ENCODE measurements at regions not wholly inside any gene's neighbourhood (a gene's known extent, or its start where the extent isn't known, plus 50 kb on each side); places are given as distances from the start of the nearest gene placed in this dataset.

GRCh38 chr6:137689377-137689776, 177.7 kb upstream of the TNFAIP3 start:
- Histone ChIP-seq H3K4me1 (replicated peaks in 1 of 2) (no peaks in the 10 kb centered on the region), H3K4me3 (no peak overlapping the region), H3K27ac (no peak overlapping the region)
- 78 to 100% (median 90%) methylated on average over 1 to 4 of the region's 4 CpGs for WGBS, 10 experiments
- in situ Hi-C loops (cut with MboI; ENCODE audit: low pct_unique_long_range_greater_than_20kb in 2 of 9, low sequenced_read_pairs in 9 of 9, unreplicated experiment in 9 of 9), result no loop called here
- ATAC-seq (replicated peaks in 6 of 8), result no peak

DNA sequence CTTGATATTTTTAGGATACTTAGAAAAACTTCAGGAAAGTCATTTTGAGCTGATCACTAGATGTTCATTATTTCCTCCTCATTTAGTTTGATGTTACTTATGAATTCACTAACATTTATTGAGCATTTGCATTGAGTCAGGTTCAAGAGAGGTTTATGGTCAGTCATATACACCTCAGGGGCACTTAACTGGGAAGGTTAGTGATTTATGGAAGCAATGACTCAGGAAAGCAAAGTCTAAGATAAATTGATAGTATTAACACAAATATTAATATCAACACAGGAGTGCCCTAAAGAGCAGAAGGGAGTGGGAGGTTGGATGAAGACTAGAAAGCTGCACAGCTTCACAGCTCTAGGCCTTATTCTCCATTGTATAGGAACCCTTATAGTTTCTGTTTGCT, 177.0 kb upstream of the TNFAIP3 start:
- no peak overlapping the region for H3K4me3 ChIP-seq
- no peak overlapping the region for H3K27ac ChIP-seq
- in situ Hi-C loops (cut with MboI; ENCODE audit: low pct_unique_long_range_greater_than_20kb in 2 of 9, low sequenced_read_pairs in 9 of 9, unreplicated experiment in 9 of 9), result no loop called here
- no peak for ATAC-seq (replicated peaks in 6 of 8)
- no peaks in the 10 kb centered on the region for H3K4me1 ChIP-seq (replicated peaks in 1 of 2)

GRCh38 chr6:137690721-137691120, 176.3 kb upstream of the TNFAIP3 start:
- Histone ChIP-seq H3K4me3 (no peak overlapping the region), H3K27ac (no peak overlapping the region), H3K4me1 (replicated peaks in 1 of 2) (no peaks in the 10 kb centered on the region)
- in situ Hi-C loops (cut with MboI; ENCODE audit: low pct_unique_long_range_greater_than_20kb in 2 of 9, low sequenced_read_pairs in 9 of 9, unreplicated experiment in 9 of 9), result no loop called here
- no peak for ATAC-seq (replicated peaks in 6 of 8)
- 100% methylated on average over 1 of the region's 1 CpG; no CpG with 5 or more reads in 7 of the 10 experiments for WGBS, 10 experiments

DNA sequence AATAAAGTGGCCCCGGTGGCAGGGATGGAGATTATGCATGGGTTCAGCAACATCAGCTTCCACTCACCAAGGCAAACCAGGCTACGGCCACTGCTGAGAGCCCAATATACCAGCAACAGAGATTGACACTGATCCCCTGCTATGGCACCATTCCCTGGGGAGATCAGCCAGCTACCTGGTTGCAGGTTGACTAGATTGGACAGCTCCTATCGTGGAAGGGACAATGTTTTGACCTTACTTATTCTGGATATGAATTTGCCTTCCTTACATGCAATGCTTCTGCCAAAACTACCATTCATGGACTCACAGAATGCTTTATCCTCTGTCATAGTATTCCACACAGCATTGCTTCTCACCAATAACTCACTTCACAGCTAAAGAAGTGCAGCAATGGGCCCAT, 174.8 kb upstream of the TNFAIP3 start:
- in situ Hi-C loops (cut with MboI; ENCODE audit: low pct_unique_long_range_greater_than_20kb in 2 of 9, low sequenced_read_pairs in 9 of 9, unreplicated experiment in 9 of 9), result no loop called here
- 43 to 100% (median 89%) methylated on average over 1 to 3 of the region's 3 CpGs; no CpG with 5 or more reads in 5 of the 10 experiments for WGBS, 10 experiments
- ATAC-seq (replicated peaks in 6 of 8), result no peak
- H3K4me3 ChIP-seq, result no peak overlapping the region
- no peak overlapping the region for H3K27ac ChIP-seq
- H3K4me1 ChIP-seq (replicated peaks in 1 of 2), result no peaks in the 10 kb centered on the region

DNA sequence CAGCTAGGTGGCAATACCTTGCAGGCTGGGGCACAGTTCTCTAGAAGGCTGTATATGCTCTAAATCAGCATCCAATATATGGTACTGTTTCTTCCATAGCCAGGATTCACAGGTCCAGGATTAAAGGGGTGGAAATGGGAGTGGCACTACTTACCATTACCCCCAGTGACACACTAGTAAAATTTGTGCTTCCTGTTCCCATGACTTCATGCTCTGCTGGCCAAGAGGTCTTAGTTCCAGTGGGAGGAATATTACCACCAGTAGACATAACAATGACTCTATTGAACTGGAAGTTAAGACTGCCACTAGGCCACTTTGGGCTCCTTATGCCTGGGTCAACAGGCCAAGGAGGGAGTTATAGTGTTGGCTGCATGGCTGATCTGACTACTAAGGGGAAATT, 174.3 kb upstream of the TNFAIP3 start:
- in situ Hi-C loops (cut with MboI; ENCODE audit: low pct_unique_long_range_greater_than_20kb in 2 of 9, low sequenced_read_pairs in 9 of 9, unreplicated experiment in 9 of 9), result no loop called here
- no peak overlapping the region for H3K4me3 ChIP-seq
- H3K4me1 ChIP-seq (replicated peaks in 1 of 2), result no peaks in the 10 kb centered on the region
- ATAC-seq (replicated peaks in 6 of 8), result peak in 1 of 8 experiments; percentile 52
- H3K27ac ChIP-seq, result no peak overlapping the region

DNA sequence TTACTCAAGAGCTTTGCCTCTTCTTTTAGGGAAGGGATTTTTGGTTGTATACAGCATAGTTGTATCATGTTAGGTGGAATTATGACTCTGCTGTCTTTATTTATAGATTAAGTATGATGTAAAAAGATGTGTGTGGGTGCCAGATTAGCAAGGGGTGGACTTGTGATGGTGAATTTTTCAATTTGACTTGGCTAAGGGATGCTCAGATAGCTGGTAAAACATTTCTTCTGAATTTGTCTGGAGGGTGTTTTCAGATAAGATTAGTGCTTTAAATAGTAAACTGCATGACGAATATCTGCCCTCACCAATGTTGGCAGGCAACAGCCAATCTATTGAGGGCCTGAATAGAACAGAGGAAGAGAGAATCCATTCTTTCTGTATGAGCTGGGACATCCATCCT, 173.3 kb upstream of the TNFAIP3 start:
- in situ Hi-C loops (cut with MboI; ENCODE audit: low pct_unique_long_range_greater_than_20kb in 2 of 9, low sequenced_read_pairs in 9 of 9, unreplicated experiment in 9 of 9), result no loop called here
- no peak overlapping the region for H3K27ac ChIP-seq
- no peak overlapping the region for H3K4me3 ChIP-seq
- no peak for ATAC-seq (replicated peaks in 6 of 8)
- H3K4me1 ChIP-seq (replicated peaks in 1 of 2), result no peaks in the 10 kb centered on the region
- WGBS, 10 experiments, result 33 to 100% (median 86%) methylated on average over 1 of the region's 1 CpG; no CpG with 5 or more reads in 3 of the 10 experiments

DNA sequence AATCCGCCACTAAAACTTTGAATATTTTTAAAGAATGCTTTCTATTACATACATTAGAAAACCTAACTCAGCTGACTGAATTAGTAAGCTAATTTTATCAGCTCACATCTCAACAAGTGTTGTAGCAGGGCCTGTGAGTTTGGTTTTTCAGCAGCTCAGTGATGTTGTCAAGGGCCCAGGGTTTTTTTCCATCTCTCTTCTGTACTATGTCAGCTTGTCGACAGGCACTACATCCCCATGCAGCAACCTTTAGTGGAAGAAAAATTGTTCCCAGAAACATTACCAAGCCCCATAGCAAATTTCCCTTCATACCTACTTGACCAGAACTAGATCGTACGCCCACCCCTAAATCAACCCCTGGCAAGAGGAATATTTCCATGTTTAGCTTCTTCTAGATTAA, 170.3 kb upstream of the TNFAIP3 start:
- in situ Hi-C loops (cut with MboI; ENCODE audit: low pct_unique_long_range_greater_than_20kb in 2 of 9, low sequenced_read_pairs in 9 of 9, unreplicated experiment in 9 of 9), result no loop called here
- no peaks in the 10 kb centered on the region for H3K4me1 ChIP-seq (replicated peaks in 1 of 2)

DNA sequence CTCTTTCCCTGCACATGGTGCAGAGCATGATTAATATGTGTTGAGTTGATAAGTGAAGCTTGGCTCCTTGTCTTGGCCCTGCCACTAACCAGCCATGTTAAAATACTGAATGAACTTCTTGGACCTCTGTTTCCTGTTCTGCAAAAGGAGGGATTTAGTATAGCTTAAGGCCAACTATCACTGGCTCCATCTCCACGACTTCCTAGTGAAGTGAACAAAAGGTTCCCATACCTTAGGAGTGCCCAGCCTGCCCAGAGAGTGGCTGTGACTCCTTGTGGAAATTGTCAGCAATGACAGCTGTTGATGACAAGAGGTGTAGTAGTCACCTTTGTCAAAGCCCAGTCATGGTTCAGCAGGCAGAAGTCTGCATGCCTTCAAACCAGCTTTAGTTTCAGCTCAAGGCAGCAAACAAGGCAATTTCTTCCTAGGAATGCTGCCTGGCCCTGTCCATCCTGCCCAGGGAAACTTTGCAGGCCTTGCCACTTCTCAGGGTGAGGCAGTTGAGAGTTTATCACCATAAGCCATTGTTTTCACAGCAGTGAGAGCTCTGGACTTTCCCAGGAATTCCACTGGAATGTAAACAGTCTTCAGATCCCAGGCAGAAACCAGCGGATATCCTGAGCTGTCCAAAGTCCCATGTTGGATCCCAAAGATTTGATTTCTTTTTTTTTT, 169.7 kb upstream of the TNFAIP3 start:
- WGBS, 10 experiments, result 0 to 100% (median 65%) methylated on average over 1 to 2 of the region's 2 CpGs; no CpG with 5 or more reads in 2 of the 10 experiments
- ATAC-seq (replicated peaks in 6 of 8), result peak in 3 of 8 experiments; percentile 26 to 69 (median 62)
- Histone ChIP-seq H3K4me3 (no peak overlapping the region), H3K4me1 (replicated peaks in 1 of 2) (no peaks in the 10 kb centered on the region), H3K27ac (no peak overlapping the region)
- in situ Hi-C loops (cut with MboI; ENCODE audit: low pct_unique_long_range_greater_than_20kb in 2 of 9, low sequenced_read_pairs in 9 of 9, unreplicated experiment in 9 of 9), result no loop called here

More for the DNA sequence above, 170.3 kb upstream of the TNFAIP3 start:
- Histone ChIP-seq H3K4me3 (no peak overlapping the region), H3K27ac (no peak overlapping the region)
- no peak for ATAC-seq (replicated peaks in 6 of 8)
- WGBS, 10 experiments, result 20 to 100% (median 86%) methylated on average over 1 to 4 of the region's 4 CpGs

DNA sequence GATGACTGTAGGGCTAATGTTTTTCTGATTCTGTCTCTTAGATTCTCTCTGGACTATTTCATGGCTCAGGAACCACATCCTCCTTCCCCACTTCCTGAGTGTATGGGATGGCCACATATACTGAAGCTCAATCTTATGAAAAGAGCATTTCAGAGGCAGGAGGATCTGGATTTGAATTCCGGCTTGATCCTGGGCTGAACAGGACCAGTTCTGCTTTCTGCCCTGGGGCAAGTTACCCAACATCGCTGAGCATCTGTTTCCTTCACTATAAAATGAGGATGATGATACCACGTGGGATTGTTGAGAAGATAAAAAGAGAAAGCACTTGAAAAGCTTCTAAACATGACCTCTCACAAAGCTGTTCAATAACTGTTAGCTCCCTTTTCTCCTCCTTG, 168.4 kb upstream of the TNFAIP3 start:
- in situ Hi-C loops (cut with MboI; ENCODE audit: low pct_unique_long_range_greater_than_20kb in 2 of 9, low sequenced_read_pairs in 9 of 9, unreplicated experiment in 9 of 9), result no loop called here
- no peak overlapping the region for H3K27ac ChIP-seq
- 43 to 100% (median 85%) methylated on average over 1 to 3 of the region's 3 CpGs; no CpG with 5 or more reads in 2 of the 10 experiments for WGBS, 10 experiments
- H3K4me3 ChIP-seq, result no peak overlapping the region
- ATAC-seq (replicated peaks in 6 of 8), result no peak
- H3K4me1 ChIP-seq (replicated peaks in 1 of 2), result no peaks in the 10 kb centered on the region

DNA sequence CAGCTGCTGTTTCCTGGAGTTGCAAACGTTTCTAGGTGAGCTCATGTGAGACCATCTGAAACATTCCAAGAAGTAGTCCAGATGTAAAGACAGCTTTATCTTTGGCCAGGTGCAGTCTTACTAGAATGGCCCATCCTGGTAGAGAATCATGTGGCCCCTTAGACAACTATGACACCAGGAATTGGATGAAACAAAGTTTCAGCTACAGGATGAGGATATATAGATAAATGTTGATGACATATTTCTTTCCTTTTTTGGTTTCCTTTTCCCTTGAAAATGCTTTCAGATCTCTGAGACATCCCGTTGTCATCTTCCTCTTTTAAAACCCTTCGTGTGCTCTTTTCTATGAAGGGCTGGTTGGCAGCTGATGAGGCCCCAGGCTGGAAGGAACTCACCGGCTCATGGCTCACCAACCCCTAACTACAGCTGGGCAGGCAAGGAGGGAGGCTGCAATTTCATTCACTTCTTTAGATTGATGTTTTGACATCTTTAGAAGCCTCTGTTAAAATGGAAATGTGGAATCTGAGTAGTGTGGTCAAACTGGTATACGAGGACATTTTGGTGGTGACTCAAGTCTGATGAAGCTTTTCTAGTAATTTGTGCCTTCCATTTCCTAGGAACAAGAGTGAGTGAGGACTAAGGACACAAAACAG, 167.9 kb upstream of the TNFAIP3 start:
- H3K27ac ChIP-seq, result no peak overlapping the region
- no peak overlapping the region for H3K4me3 ChIP-seq
- in situ Hi-C loops (cut with MboI; ENCODE audit: low pct_unique_long_range_greater_than_20kb in 2 of 9, low sequenced_read_pairs in 9 of 9, unreplicated experiment in 9 of 9), result no loop called here
- no peaks in the 10 kb centered on the region for H3K4me1 ChIP-seq (replicated peaks in 1 of 2)
- WGBS, 10 experiments, result 26 to 85% (median 55%) methylated on average over 2 to 5 of the region's 5 CpGs; no CpG with 5 or more reads in 1 of the 10 experiments
- ATAC-seq (replicated peaks in 6 of 8), result no peak

DNA sequence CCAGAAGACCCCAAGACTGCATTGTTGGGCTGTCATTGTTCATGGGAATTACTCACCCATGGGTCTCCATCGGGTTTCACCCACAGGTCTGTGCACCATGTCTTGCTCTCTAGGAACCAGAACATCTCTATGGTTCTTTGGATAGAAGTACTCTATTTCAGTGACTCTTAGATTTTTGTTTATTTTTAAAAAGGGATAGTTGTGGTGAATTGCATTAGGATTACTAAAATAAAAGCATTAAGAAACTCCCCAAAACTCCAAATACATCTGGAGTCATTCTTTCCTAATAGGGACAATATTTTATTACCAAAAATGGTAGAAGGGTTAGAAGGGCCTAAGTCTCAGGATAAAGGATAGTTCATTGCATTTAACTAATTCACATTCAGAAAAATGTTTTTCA, 166.9 kb upstream of the TNFAIP3 start:
- Histone ChIP-seq H3K4me1 (replicated peaks in 1 of 2) (no peaks in the 10 kb centered on the region), H3K27ac (no peak overlapping the region), H3K4me3 (no peak overlapping the region)
- in situ Hi-C loops (cut with MboI; ENCODE audit: low pct_unique_long_range_greater_than_20kb in 2 of 9, low sequenced_read_pairs in 9 of 9, unreplicated experiment in 9 of 9), result loop anchor here in 7 of 9 experiments (10.0 to 25.0 kb wide), 5 partner anchors 162 to 287 kb away; partner anchors contain the start of gene TNFAIP3 (in 4 of the 7)
- no peak for ATAC-seq (replicated peaks in 6 of 8)
- WGBS, 10 experiments, result 40 to 100% (median 90%) methylated on average over 1 of the region's 1 CpG; no CpG with 5 or more reads in 6 of the 10 experiments

GRCh38 chr6:137700751-137701477, 166.1 kb upstream of the TNFAIP3 start:
- no peak for ATAC-seq (replicated peaks in 6 of 8)
- 14 to 100% (median 74%) methylated on average over 2 to 7 of the region's 7 CpGs for WGBS, 10 experiments

DNA sequence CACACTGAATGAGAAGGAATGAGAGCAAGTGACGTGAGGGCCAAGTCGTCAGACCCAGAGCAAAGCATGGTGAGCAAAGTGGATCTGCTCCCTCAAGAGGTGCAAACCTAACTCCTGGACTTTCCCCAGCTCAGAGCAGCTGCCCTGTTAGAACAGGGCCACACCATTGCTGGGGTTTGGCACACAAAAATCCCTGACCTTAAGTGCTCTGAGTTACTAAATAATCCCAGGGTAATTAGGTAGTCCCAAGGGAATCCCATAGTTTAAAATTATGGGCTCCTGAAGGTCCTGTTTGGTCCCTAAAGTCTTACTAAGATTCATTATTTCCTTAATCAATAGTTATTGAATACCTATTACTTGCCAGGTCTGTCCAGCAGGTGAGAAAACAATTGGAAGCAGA, 165.1 kb upstream of the TNFAIP3 start:
- no peaks in the 10 kb centered on the region for H3K4me1 ChIP-seq (replicated peaks in 1 of 2)
- whole genome bisulfite sequencing, 10 experiments, result 40 to 100% (median 83%) methylated on average over 1 to 2 of the region's 2 CpGs; no CpG with 5 or more reads in 3 of the 10 experiments
- in situ Hi-C loops (cut with MboI; ENCODE audit: low pct_unique_long_range_greater_than_20kb in 2 of 9, low sequenced_read_pairs in 9 of 9, unreplicated experiment in 9 of 9), result loop anchor here in 7 of 9 experiments (10.0 to 25.0 kb wide), 5 partner anchors 160 to 285 kb away; partner anchors contain the start of gene TNFAIP3 (in 4 of the 7)
- H3K4me3 ChIP-seq, result no peak overlapping the region
- no peak overlapping the region for H3K27ac ChIP-seq
- no peak for ATAC-seq (replicated peaks in 6 of 8)

More at GRCh38 chr6:137700751-137701477, 166.1 kb upstream of the TNFAIP3 start:
- in situ Hi-C loops (cut with MboI; ENCODE audit: low pct_unique_long_range_greater_than_20kb in 2 of 9, low sequenced_read_pairs in 9 of 9, unreplicated experiment in 9 of 9), result loop anchor here in 7 of 9 experiments (10.0 to 25.0 kb wide), 5 partner anchors 161 to 286 kb away; partner anchors contain the start of gene TNFAIP3 (in 4 of the 7)
- Histone ChIP-seq H3K4me1 (replicated peaks in 1 of 2) (no peaks in the 10 kb centered on the region), H3K27ac (no peak overlapping the region), H3K4me3 (no peak overlapping the region)

Measured in motor neuron (in vitro differentiated cells).